ENCODE measurements at regions not wholly inside any gene's neighbourhood (a gene's known extent, or its start where the extent isn't known, plus 50 kb on each side); places are given as distances from the start of the nearest gene placed in this dataset.

DNA sequence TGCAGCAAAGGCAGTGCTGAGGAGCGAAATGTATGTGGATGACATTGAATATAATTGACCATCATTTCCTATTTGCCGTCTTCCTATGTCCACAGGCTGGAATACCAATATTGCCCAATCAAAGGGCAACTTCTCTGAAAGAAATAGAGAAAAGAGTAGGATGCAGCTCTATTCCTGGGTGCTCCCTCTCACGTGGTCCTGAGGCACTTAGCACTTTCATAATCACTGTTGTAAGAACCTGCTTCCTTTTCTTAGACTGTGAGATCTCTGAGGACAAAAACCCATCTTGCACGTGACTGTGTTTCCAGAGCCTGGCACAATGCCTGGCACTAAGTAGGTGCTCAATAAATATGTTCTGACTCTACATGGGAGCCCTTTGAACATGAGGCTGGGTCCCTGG is 122.7 kb upstream of the CPM start:
- TF ChIP-seq, protein P1, sequence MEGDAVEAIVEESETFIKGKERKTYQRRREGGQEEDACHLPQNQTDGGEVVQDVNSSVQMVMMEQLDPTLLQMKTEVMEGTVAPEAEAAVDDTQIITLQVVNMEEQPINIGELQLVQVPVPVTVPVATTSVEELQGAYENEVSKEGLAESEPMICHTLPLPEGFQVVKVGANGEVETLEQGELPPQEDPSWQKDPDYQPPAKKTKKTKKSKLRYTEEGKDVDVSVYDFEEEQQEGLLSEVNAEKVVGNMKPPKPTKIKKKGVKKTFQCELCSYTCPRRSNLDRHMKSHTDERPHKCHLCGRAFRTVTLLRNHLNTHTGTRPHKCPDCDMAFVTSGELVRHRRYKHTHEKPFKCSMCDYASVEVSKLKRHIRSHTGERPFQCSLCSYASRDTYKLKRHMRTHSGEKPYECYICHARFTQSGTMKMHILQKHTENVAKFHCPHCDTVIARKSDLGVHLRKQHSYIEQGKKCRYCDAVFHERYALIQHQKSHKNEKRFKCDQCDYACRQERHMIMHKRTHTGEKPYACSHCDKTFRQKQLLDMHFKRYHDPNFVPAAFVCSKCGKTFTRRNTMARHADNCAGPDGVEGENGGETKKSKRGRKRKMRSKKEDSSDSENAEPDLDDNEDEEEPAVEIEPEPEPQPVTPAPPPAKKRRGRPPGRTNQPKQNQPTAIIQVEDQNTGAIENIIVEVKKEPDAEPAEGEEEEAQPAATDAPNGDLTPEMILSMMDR (conservative IDR thresholded peaks at IDR 0.05), result no peak
- TF ChIP-seq EZH2 (IDR thresholded peaks at IDR 0.05; ENCODE audit: low read depth), result no peak

Data from PC-9 (cell line).